K562 (cell line): ENCODE measurements at regions not wholly inside any gene's neighbourhood (a gene's known extent, or its start where the extent isn't known, plus 50 kb on each side); places are given as distances from the start of the nearest gene placed in this dataset.

Experiments used
- ATAC-seq: fragments of 200-7000 bp; cut with Tn5 transposase; 3 replicates; pipeline ENCODE4 v1.9.1; 2020; ENCODE audit warnings: moderate library complexity
- BruUV-seq: library from RNA; stranded (reverse); fragments of 400-500 nt; replicated peaks from 2 replicates; lab custom pipeline; 2021; lab: Mats Ljungman, UMichigan
- CTCF ChIA-PET: fragments of 300-600 bp; formaldehyde crosslinking; extraction: SDS; loops from one replicate; lab custom pipeline; 2021; ENCODE audit warnings: low intra/inter-chr PET ratio; lab: Yijun Ruan, JAX
- POLR2A ChIA-PET: fragments of 300-600, 350-650 bp; sonication (Branson Sonifier 250); formaldehyde crosslinking; extraction: SDS; loops from one replicate; lab custom pipeline; 2021; ENCODE audit warnings: antibody characterized with exemption, inconsistent platforms; lab: Yijun Ruan, JAX
- DNase-seq, 4 experiments: peaks; one replicate each; pipeline versions ENCODE4 v3.0.0 to v3.0.0-alpha.2; 2011 to 2018; ENCODE audit warnings: low spot score in 3 of 4, mixed read lengths in 3 of 4; ENCODE audit errors: extremely low read depth in 1 of 4
- FAIRE-seq: peaks from 2 replicates; lab custom pipeline; 2011; peaks lifted over from hg19 to GRCh38; lab: Jason Lieb, UNC
- H2AFZ ChIP-seq: 2 replicates; pipeline ENCODE4 v1.6.0; 2011; ENCODE audit warnings: low read depth, low read length, control low read depth, inconsistent platforms
- H3K27ac ChIP-seq: fragments of 200-600 bp; 3 replicates; pipeline ENCODE4 v1.8.0; 2011; ENCODE audit warnings: low read depth, mild to moderate bottlenecking, control low read depth, inconsistent platforms, low read length, moderate library complexity, mixed read lengths; ENCODE audit errors: extremely low read depth
- H3K27me3 ChIP-seq, 2 experiments: fragments of 300-600 bp in 1 of 2; 2 replicates in 1 of 2; 3 replicates in 1 of 2; pipeline versions ENCODE4 v1.6.0 to v1.8.0; 2011; ENCODE audit warnings: inconsistent platforms in 2 of 2, low read length in 2 of 2, mild to moderate bottlenecking in 1 of 2, mixed read lengths in 1 of 2, moderate library complexity in 1 of 2; ENCODE audit not compliant: control insufficient read depth in 2 of 2, insufficient read depth in 2 of 2
- H3K36me3 ChIP-seq: fragments of 300-600 bp; 3 replicates; pipeline ENCODE4 v1.8.0; 2011; ENCODE audit warnings: mild to moderate bottlenecking, low read length, inconsistent platforms; ENCODE audit not compliant: control insufficient read depth, insufficient read depth
- H3K4me1 ChIP-seq, 2 experiments: fragments of 200-600 bp in 1 of 2; replicated peaks in 1 of 2; 2 replicates in 1 of 2; 3 replicates in 1 of 2; pipeline versions ENCODE4 v1.5.1 to v1.8.0; 2011; ENCODE audit warnings: inconsistent platforms in 2 of 2, low read length in 2 of 2, mild to moderate bottlenecking in 1 of 2, mixed read lengths in 1 of 2, moderate library complexity in 1 of 2; ENCODE audit not compliant: control insufficient read depth in 2 of 2, insufficient read depth in 2 of 2
- H3K4me2 ChIP-seq: 2 replicates; pipeline ENCODE4 v1.6.1; 2011; ENCODE audit warnings: low read length, control low read depth, inconsistent platforms, mixed read lengths; ENCODE audit not compliant: insufficient read depth
- H3K4me3 ChIP-seq: fragments of 200-600 bp; sonication (generic), shearing (Covaris generic); 2 replicates; pipeline ENCODE4 v1.5.1; 2016; ENCODE audit warnings: control low read depth, inconsistent platforms
- H3K79me2 ChIP-seq: fragments of 200-600 bp; 3 replicates; pipeline ENCODE4 v1.8.0; 2011; ENCODE audit warnings: low read length, inconsistent platforms; ENCODE audit not compliant: control insufficient read depth, insufficient read depth
- H3K9ac ChIP-seq, 2 experiments: 2 replicates each; pipeline versions ENCODE4 v1.6.0 to v1.6.1; 2011; ENCODE audit warnings: low read depth in 2 of 2, low read length in 2 of 2, control low read depth in 1 of 2, inconsistent platforms in 1 of 2, mild to moderate bottlenecking in 1 of 2, mixed read lengths in 1 of 2; ENCODE audit not compliant: insufficient read depth in 1 of 2
- H3K9me1 ChIP-seq: one replicate; pipeline ENCODE4 v1.6.0; 2011; ENCODE audit warnings: inconsistent platforms, mild to moderate bottlenecking, low read length, moderate library complexity; ENCODE audit not compliant: control insufficient read depth, insufficient read depth
- H3K9me3 ChIP-seq: replicated peaks from 2 replicates; pipeline ENCODE4 v1.5.1; 2011; ENCODE audit warnings: low read depth, low read length, inconsistent platforms; ENCODE audit not compliant: control insufficient read depth, insufficient read depth
- H4K20me1 ChIP-seq: replicated peaks from 2 replicates; pipeline ENCODE4 v1.6.1; 2011; ENCODE audit warnings: low read length, inconsistent platforms, mixed read lengths; ENCODE audit not compliant: control insufficient read depth, insufficient read depth
- BRD4 ChIP-seq: fragments of 200-600 bp; sonication (generic); IDR thresholded peaks from 2 replicates; pipeline ENCODE4 v1.6.1; 2017; ENCODE audit warnings: inconsistent platforms
- CHCHD3 ChIP-seq: fragments of 250-450 bp; sonication (Bioruptor Pico); IDR thresholded peaks from 2 replicates; pipeline ENCODE4 v2.1.2; 2022; ENCODE audit warnings: mild to moderate bottlenecking
- HMG20B ChIP-seq: fragments of 250-450 bp; sonication (Bioruptor Pico); IDR thresholded peaks from 2 replicates; pipeline ENCODE4 v1.5.0; 2021; ENCODE audit warnings: mild to moderate bottlenecking
- L3MBTL2 ChIP-seq: fragments of 450-650 bp; IDR thresholded peaks from 2 replicates; pipeline ENCODE4 v1.6.1; 2016; ENCODE audit warnings: mild to moderate bottlenecking, moderate library complexity
- MTA2 ChIP-seq: fragments of 450-650 bp; IDR thresholded peaks from 2 replicates; pipeline ENCODE4 v1.6.1; 2016; ENCODE audit warnings: low read depth
- RFX1 ChIP-seq: fragments of 450-650 bp; IDR thresholded peaks from 2 replicates; pipeline ENCODE4 v1.6.1; 2016; ENCODE audit warnings: mild to moderate bottlenecking, moderate library complexity
- SMC3 ChIP-seq: conservative IDR thresholded peaks from 2 replicates; pipeline ENCODE4 v1.6.1; 2011; ENCODE audit warnings: low read depth, low read length, improper control_type of control experiment; ENCODE audit not compliant: insufficient read depth
- SOX6 ChIP-seq: fragments of 450-650 bp; IDR thresholded peaks from 2 replicates; pipeline ENCODE4 v1.6.1; 2014; ENCODE audit warnings: mild to moderate bottlenecking
- ZNF766 ChIP-seq: fragments of 200-800 bp; sonication (Bioruptor generic); conservative IDR thresholded peaks from 2 replicates; pipeline ENCODE4 v1.6.1; 2016; ENCODE audit warnings: missing genetic modification characterization, missing compliant biosample characterization
- ZNF785 ChIP-seq: fragments of 250-450 bp; sonication (Bioruptor Pico); IDR thresholded peaks from 2 replicates; pipeline ENCODE4 v1.4.0; 2020; ENCODE audit warnings: mild to moderate bottlenecking
- in situ Hi-C: fragments of 300-500 bp; cut with MboI; formaldehyde crosslinking; loops from 4 replicates; pipeline ENCODE4 v1.15.0; 2018; ENCODE audit warnings: inconsistent platforms, mixed read lengths
- intact Hi-C: fragments of 100-400 bp; cut with micrococcal nuclease; formaldehyde crosslinking; loops from 2 replicates; pipeline ENCODE4 v1.14.2; 2022

DNA sequence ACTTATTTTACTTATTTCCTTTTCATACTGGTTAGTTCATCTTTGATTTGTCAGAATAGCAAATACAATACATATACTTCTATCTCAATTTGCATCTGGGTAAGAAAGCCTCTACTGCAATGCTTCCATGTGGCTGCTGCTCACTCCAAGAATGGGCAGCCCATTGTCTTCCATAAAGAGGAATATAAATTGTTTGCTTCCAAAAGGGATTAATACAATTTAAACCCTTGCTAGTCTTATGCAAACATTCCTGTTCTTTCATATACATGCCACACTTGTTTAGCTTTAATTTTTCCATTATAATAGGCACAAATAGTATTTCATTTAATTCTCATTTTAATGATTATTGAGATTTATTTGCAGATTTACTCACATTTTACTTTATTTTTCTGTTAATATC, 555.4 kb upstream of the POM121L12 start:
- H3K9me3 ChIP-seq, result 0 out of 2 replicates have a peak, but pooled peaks cover 3% of the 10 kb centered on the region
- intact Hi-C loops, result no loop called here
- no peaks in the 10 kb centered on the region for H3K79me2 ChIP-seq
- H3K9me1 ChIP-seq, result no peaks in the 10 kb centered on the region
- FAIRE-seq (no peak), DNase-seq (no peak)
- H4K20me1 ChIP-seq, result no peaks in the 10 kb centered on the region
- no peak overlapping the region for H3K27ac ChIP-seq
- no peaks in the 10 kb centered on the region for H3K36me3 ChIP-seq
- no TSS peak for BruUV-seq
- H2AFZ ChIP-seq, result no peak overlapping the region
- ChIA-PET POLR2A (no interaction called here), CTCF (no interaction called here)
- H3K4me2 ChIP-seq, result no peak overlapping the region
- no peak for TF ChIP-seq MTA2
- TF ChIP-seq ZNF766, result no peak
- TF ChIP-seq BRD4, result no peak
- TF ChIP-seq ZNF785 (CRISPR knock-in tag), result no peak
- TF ChIP-seq CHCHD3 (CRISPR knock-in tag), result no peak
- no peak for TF ChIP-seq L3MBTL2
- no peak for TF ChIP-seq SOX6
- no peak for TF ChIP-seq RFX1
- no peak for TF ChIP-seq HMG20B
- no peak for TF ChIP-seq SMC3
- TF ChIP-seq, all 486 proteins: peak for 0
- Histone ChIP-seq H3K4me1 (no peaks in the 10 kb centered on the region), H3K4me3 (no peak overlapping the region), H3K9ac (no peak overlapping the region), H3K27me3 (no peaks in the 10 kb centered on the region)
- no peak for ATAC-seq
- in situ Hi-C loops, result no loop called here
